HT1080 (cell line): ENCODE measurements at regions not wholly inside any gene's neighbourhood (a gene's known extent, or its start where the extent isn't known, plus 50 kb on each side); places are given as distances from the start of the nearest gene placed in this dataset.
"Not testable (repeated sequence)": the region's sequence is repeated elsewhere in the genome, so short reads cannot be mapped to it uniquely, and the experiment has no call there.

ENCODE experiments used
- DNase-seq: peaks from one replicate; pipeline ENCODE4 v3.0.0-alpha.2; 2015; ENCODE audit warnings: low read depth

DNA sequence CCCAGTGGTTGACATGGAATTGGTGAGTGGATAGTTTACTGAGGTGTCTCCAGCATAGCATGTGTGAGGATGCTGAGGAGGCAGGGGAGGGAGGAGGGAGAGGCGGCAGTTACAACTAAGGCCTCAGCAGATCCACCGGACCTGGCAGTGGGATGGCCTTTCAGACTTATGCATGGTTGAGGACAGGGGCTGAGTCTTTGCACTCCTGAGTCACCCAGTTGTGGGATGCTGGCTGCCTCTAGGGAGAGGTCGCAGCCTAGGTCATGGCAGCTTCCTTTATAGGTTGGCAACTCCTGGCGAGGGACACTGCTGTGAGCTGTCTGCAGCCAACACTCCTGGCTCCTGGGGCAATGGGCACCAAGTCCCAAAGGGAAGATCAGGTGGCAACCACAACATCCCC lies 380.3 kb downstream of the PREX1 start:
- no peak for DNase-seq

DNA sequence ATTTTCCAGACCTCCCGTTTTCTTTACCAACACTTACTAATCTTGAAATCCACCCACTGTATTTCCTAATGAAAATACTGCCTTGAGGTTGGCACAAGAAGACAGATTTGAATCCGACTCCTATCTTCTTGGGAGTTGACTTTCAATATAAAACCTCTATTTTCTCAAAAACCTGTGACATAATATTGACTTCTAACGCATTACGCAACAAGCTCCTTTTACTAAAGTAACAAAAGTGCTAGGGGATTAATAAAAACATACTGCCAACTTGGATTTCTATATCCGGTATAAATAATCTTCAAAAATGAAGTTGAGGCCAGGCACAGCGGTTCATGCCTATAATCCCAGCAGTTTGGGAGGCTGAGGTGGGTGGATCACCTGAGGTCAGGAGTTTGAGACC lies 382.0 kb downstream of the PREX1 start:
- no peak for DNase-seq

DNA sequence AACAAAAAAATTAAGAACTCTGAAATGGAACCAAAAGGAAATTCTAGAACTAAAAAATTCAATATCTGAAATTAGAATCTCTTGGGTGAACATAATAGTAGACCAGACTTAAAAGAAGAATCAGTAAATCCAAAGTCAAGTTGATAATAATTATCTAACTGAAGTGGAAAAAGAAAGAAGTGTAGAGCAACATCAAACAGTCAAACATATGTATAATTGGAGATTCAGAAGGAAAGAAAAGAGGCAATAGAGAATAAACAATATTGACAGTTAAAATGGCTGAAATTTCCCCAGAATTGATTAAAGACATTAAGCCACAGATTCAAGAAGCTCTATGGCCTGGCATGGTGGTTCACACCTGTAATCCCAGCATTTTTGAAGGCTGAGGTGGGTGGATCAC lies 383.6 kb downstream of the PREX1 start:
- DNase-seq, result no peak

DNA sequence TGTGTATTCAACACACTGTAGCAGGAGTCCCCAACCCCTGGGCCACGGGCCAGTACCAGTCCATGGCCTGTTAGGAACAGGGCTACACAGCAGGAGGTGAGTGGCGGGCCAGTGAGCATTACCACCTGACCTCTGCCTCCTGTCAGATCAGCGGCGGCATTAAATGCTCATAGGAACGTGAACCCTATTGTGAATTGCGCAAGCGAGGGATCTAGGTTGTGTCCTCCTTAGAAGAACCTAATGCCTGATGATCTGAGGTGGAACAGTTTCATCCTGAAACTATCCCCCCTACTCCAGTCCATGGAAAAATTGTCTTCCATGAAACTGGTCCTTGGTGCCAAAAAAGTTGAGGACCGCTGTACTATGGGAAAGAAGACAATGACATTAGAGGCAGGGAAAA lies 386.9 kb downstream of the PREX1 start:
- no peak for DNase-seq

DNA sequence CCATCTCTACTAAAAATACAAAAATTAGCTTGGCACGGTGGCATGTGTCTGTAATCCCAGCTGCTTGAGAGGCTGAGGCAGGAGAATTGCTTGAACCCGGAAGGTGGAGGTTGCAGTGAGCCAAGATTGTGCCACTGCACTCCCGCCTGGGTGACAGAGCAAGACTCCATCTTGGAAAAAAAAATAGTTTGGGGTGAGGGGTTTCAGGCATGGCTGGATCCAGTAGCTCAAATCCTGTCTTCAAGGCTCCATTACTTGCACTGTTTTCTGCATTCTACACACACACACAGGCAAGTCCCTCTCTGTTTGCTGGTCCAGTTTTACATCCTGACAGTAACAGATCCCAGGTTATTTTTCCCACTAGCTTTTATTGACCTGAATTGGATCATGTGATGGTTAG lies 387.5 kb downstream of the PREX1 start:
- not testable (repeated sequence) for DNase-seq

DNA sequence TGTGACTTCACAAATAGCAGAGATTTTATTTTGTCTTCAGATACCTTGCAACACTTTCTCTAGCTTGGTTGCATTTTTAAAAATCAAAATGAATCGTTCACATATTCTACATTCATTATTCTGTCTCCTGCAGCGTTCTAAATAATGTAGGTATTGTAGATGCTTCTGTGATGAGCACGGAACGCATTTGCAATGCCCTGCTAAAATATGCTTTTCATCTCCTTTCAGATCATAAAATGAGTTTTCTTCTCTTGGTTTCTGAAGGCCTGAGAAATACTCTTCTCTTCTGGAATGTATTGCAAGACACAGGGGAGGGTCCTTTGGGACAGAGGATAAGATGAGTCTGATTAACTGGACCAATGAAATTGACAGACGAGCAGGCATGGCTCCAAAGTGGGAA lies 390.7 kb downstream of the PREX1 start:
- no peak for DNase-seq

DNA sequence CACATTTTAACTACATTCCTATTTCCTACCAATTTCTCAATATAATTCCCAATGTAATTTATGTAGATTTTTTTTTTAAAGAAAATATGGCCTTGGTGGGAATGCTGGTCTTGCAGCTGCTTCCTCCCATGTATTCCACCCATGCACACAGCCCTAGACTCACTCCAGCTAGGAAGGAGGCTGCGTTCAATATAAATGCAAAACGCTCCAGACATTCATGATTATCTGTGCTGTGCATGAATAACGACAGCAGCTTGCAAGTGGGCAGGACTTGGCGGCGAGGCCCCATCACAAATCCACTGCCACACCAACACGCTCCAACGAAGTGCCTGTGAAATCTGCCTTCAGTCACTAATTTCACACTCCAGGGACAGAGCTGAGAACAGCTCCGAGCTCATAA lies 391.2 kb downstream of the PREX1 start:
- DNase-seq, result not testable (repeated sequence)

DNA sequence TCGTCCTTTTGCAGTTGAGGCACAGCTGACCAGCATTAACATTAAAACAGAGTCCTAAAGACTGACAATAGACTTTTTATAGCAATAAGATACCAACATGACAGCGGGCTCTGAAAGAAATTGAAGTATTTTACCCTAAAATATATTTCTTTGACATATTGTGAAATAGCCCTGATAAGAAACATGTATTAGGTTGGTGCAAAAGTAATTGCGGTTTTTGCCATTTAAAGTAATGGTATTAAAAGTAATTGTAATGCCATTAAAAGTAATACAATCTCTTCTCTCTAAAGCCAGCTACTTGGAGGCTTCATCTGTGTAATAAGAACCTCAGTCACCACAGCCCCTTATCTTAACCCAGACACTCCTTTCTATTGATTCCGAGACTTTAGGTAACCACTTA lies 394.6 kb downstream of the PREX1 start:
- DNase-seq, result no peak

DNA sequence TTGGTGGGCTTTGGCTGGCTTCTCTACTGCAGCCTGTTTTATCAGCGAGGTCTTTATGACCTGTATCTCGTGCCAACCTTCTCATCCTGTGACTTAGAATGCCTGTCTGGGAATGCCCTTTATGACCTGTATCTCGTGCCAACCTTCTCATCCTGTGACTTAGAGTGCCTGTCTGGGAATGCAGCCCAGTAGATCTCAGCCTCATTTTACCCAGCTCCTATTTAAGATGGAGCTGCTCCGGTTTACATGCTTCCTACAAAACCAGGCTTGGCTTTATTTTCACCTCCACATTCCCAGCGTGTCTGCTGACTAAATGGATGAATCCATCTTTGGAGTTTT lies 395.3 kb downstream of the PREX1 start:
- DNase-seq, result no peak

DNA sequence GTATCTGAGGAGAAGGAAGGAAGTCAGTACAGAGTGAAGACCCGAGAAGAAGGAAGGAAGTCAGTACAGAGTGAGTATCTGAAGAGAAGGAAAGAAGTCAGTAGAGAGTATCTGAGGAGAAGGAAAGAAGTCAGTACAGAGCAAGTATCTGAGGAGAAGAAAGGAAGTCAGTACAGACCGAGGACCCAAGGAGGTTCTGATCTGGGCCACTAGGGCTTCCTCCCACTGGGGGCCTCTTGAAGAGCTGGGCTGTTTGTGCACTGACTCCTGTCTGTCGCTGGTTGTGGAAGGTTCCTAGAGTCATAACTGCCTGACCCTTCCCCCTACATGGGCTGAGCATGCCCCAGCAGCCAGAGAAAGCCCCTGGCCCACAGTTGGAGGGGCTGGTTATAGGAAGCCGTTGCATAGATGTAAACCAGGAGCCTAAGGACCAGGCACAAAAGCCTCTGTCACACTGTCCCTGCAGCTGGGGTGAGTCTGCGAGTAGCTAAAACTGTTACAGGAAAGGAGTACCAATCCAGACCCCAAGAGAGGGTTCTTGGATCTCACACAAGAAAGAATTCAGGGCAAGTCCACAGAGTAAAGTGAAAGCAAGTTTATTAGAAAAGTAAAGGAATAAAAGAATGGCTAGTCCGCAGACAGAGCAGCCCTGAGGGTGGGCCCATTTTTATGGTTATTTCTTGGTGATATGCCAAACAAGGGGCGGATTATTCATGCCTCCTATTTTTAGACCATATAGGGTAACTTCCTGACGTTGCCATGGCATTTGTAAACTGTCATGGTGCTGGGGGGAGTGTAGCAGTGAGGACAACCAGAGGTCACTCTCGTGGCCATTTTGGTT lies 395.9 kb downstream of the PREX1 start:
- DNase-seq, result no peak

DNA sequence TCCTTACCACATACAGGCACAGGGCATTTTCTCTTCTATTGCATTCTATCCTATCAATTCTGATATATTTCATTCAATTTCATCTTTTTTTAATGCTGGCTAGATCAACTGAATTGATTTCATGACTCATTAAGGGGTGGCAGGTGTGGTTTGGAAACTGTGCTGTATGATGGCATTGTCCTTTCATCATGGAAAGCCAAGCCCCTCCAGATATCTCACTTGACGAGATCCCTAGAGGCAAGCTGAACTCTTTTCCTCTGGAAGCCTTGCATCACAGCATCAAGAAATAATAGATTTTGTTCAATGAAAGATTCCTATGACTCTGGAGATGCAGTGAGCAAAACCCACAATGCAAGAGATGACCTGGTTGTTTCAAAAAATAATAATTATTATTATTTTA lies 401.2 kb downstream of the PREX1 start:
- no peak for DNase-seq

DNA sequence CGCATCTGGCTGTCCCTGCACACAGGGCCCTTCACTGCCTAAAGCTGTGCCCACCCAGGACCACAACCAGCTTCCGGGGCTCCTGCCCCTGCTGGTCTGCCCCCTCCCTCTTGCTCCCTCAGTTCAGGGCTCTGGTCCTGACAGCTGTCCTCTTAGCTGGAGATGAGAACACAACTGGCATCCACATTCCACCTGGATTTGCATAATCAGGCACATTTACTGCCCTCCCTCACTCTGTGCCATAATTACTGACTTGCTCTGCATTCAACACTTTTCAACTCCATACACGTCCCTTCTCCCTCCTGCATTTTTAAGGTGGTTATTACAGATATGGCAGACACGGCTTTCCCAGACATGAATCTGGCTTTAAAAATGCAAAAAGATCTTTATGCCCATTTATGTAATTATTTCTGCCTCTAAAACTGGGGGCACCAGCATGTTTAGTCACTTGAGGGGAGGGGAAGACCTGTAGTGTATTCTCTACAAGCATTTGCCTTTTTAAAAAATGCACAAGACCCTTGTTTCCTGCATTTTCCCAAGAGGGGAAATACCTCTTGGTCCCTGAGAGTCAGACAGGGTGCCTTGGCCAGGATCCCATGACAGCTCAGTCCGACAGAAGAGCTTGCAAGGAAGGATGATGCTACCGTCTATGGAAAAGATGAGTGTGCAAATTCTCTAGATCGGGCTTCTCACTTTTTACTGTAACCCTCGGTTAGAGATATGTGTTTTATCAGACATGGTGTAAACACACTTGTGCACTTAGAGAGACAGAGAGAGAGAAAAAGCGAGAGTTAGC lies 401.8 kb downstream of the PREX1 start:
- no peak for DNase-seq

DNA sequence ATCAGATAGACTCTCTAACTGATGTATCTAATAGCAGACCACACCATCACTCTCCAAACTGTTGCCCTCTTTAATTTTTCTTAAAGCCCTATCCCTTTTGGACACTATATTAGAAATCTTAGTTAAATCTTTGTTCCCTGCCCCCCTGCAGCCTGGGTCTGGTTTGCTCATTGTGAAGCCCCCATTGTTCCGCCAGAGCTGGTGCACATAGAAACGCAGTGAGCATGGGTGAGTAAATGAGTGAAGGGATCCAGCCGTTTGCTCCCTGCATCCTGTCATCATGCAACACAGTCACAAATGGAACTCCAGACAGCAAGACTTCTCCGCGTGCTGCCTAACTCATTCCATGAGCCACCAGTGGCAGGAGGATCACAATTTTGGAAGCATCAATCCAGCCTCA lies 402.5 kb downstream of the PREX1 start:
- no peak for DNase-seq

DNA sequence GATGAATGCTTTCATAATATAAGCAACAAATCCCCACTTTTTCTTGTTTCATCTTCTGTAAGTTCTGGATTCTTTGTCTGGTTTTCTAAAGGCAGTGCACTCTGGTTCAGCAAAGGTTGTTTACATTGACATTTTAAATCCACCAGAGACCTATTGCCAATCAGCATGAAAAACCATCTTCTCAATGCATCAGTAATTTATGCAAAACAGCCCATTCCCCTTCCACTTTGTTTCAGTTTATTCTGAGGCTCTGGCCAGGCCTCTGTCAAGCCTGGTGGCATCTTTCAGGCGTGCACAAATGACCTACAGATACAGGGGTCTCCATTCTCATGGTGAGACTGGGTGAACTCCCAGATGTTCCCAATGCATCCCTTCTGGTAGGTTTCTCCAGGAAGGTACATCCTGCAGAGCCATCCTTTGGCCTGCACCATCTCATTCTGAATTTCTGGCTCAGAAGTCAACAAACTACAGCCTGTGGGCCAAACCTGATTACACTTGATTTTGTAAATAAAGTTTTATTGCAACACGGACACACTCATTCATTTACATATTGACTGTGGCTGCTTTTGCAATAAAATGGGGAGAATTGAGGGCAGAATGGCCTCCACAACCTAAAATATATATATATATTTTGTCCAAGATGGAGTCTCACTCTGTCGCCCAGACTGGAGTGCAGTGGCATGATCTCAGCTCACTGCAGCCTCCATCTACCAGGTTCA lies 405.4 kb downstream of the PREX1 start:
- no peak for DNase-seq

DNA sequence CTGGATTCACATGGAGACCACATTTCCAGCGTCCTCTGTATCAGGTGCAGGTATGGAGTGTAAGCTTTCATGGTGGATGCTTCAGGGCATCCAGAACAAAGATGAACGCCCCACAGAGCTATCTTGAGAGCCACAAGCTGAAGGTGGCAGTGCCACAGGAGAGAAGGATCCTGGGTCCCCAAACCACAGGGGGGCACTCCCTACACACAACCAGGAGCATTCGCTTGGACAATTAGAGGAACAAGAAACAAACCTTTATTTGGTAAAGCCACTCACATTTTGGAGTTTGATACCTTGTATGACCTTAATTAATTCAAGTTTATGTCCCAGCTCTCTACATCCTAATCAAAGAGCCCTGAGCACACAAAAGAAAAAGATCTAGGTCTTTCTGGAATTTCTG lies 406.3 kb downstream of the PREX1 start:
- DNase-seq, result no peak

DNA sequence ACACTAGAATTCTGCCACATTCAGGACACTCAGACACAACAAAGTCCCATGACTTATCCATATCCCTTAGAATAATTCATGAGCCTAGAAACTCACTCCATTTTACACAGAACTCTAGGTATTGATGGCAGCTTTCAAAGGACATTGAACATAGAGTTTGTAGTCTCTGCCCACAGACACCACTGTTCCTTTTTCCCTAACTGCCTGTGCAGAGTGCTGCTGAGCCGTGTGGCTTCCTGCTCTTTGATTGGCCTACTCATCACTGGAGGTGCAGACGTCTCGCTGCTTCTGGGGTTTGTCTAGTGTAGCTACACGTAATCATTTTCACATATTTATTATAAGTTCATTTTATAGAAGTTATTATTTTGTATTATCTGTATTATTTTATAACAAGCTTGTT lies 407.6 kb downstream of the PREX1 start:
- no peak for DNase-seq

DNA sequence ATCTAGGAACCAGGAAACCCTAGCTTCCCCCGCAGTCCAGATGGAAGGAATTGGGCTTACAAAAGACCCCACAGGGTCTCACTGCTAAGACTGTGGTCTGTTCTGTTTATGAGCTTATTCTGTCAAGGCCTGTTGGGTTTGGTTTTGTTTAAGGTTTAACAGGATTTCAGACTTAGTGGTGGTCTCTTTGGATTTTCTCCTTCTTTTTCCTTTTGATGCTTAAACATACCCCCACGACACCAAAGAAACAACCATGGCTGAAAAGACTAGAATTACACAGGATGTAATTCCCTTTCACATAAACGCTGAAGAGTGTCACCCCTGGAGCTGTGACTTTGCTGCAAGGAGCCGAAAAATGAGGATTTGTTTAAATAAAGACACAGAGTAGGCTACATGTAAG lies 408.6 kb downstream of the PREX1 start:
- DNase-seq, result no peak

DNA sequence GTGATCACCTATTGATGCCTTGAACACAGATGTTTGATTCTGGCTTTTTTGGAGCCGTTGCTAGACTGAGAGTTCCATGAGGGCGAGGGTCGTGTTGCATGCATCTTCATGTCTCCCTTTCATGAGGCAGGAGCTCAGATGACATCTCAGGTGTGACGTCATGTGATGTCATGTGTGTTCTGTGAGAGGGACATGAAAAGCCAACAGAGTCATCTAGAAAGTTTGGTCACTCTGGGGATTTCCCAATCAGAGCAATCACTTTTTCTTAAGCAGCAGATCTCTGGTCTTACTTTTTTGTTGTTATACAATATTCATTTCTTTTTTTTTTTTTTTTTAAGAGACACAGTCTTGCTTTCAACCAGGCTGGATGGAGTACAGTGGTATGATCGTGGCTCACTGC lies 411.8 kb downstream of the PREX1 start:
- DNase-seq, result no peak

DNA sequence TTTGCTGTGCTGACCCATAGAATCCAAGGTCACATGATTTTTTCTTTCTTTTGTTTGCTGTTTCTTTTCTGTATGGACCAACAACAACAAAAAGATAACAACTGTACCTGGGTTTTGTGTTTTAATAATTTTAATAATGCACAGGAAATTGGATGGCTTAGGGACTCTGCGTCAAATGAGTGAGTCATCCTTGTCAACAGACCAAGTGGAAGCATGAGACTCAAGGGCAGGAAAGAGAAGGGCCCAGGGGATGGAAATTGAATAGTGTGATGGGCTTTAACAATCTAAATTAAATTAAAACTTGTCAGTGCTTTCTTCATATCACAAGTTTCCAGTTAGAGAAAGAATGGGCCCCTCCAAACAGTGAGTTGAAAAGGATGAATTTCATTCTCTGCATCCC lies 413.0 kb downstream of the PREX1 start:
- DNase-seq, result no peak

DNA sequence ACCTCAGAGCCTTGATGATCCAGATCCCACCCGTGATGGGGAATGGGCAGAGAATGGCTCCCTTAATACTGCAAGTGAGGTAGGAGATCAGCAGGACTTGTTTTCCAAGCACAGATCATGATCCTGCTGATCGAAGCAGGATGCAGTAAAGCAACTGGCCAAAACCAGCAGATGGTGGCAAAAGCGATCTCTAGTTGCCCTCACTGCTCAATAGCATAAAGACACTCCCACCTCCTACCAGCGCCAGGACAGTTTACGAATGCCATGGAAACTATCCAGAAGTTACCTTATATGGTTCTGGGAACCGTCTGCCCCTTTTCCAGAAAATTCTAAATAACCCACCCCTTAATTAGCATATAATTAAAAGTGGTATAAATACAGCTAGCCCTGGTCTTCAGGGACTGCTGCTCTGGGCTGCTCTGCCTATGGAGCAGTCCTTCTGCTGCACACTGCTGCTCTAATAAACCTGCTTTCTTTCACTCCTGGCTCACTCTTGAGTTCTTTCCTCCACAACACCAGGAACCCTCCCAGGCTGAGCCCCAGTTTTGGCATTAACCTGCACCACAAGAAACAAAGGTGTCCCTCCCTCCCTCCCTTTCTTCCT lies 415.8 kb downstream of the PREX1 start:
- DNase-seq, result no peak

DNA sequence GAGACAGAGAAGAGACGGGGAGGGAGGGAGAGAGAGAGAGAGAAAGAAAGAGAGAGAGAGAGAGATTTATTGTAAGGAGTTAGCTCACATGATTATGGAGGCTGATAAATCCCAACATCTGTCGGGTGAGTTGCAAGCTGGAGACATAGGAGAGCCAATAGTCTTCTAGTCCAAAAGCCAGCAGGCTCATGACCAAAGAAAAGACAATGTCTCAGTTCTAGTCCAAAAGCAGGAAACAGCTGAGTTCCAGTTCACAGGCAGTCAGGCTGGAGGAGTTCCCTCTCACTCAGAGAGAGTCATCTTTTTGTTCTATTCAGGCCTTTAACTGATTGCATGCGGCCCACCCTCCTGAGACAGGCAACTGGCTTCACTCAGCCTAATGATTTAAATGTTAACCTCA lies 416.6 kb downstream of the PREX1 start:
- no peak for DNase-seq

DNA sequence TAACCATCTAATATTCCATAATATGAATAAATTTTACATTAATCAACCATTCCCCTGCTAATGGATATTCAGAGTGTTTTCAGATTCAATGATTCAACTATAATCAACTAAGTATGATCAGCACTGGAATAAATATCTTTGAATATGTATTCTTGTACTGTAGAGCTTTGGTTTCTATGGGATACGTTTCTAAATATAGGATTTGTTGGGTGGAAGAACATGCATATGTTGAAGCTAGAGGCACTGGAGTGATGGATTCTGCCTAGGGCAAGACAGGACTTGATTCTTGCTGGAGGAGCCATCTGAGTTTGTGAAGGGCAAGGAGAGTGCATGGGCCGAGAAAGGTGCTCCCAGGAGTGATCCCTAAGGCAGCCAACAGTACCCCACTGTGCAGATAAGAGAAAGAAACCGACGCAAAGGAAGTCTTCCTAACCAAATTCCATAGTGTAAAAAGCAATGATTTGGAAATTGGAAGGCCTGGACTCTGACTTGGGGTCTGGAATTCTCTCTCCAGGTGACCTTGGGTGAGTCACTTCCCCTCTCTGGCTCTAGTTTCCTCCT lies 418.7 kb downstream of the PREX1 start:
- DNase-seq, result no peak
